Activated CD8-positive, alpha-beta memory T cell treated with anti-CD3 and anti-CD28 coated beads, Interleukin-2, amount 50 U/mL, for 48 hours (primary cell): ENCODE measurements at regions not wholly inside any gene's neighbourhood (a gene's known extent, or its start where the extent isn't known, plus 50 kb on each side); places are given as distances from the start of the nearest gene placed in this dataset.

Experiments
- DNase-seq: peaks from one replicate; pipeline ENCODE4 v3.0.0-alpha.2; 2020

DNA sequence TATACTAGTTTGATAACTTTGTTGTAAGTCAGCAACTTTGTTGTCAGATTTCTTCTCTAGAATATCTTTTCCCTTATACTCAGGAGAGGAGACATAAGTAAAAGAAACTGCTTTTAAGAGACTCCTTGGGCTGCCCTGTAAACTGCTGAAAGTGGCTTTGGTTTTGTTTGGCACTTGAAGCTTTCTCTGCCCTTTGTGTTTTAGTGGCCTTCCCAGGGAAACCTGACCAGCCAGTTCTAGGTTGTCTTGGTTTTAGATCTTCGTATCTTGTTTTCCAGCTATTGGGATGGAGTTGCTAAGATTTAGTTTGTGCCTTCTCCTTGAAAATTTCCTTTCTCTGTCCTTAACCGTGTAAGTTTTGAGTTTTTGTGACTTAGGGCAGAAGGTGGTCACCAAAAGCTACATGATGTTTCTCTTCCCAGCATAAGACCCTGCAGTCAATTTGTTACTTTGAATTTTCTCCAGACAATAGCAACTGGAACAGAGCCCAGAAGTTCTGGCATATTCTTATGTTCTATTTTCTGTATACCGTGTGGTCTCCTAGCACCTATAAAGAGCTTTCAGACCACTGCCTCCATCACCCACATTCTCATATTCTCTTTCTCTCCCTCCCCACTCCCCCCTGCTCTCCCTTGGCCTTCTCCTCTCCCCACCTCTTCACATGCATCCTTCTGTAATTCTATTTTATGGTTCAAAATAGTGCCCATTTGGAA lies 81.1 kb downstream of the BOLA3 start:
- DNase-seq = no peak

DNA sequence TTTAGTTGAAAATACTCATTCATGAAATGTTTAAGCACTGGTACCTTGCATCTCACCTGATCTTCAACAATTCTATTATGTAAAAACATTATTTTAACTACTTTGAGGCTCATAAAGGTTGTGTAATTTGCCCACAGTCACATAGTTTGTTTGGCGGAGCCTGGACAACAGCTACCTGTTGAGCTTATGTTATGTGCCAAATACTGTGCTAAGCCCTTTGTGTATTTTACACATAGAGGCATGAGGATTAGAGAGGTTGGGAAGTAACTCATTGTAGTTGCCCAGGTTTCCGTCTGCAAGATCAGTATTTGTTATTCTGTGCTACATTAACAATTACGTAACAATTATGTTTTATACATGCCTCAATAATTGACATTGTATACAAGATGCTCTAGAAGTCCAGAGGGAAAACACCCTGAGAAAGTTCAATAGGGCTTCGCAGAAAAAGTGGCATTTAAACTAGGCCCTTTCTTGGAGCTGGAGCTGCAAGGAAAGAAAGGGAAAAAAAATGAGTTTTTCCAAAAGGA lies 80.4 kb downstream of the BOLA3 start:
- DNase-seq = no peak

DNA sequence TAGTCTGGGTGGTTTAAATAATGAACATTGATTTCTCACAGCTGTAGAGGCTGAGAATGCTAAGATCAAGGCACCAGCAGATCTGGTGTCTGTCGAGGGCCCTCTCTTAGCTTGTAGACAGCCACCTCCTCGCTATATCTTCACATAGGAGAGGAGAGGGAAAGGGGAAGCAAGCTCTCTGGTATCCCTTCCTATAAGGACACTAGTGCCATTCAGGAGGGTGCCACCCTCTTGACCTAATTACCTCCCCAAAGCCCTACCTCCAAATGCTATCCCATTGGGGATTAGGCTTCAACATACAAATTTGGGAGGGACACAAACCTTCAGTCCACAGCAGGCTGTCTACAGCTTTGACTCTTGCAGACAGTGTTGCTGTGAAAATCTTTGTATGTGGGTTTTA lies 76.7 kb downstream of the BOLA3 start:
- no peak for DNase-seq

GRCh38 chr2:74071426-74071825 lies 76.3 kb downstream of the BOLA3 start:
- DNase-seq = no peak

DNA sequence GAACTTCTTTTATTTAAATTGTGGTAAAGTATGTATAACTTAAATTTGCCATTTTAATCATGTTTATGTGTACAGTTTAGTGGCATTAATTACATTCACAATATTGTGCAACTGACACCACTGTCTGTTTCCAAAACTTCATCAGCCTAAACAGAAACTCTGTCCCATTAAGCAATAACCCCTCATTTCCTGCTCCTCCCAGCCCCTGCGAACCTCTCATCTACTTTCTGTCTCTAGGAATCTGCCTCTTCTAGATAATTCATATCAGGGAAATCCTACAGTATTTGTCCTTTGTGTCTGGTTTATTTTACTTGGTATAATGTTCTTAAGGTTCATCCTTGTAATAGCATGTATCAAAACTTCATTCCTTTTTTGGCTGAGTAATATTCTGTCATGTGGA lies 75.1 kb downstream of the BOLA3 start:
- DNase-seq = no peak

DNA sequence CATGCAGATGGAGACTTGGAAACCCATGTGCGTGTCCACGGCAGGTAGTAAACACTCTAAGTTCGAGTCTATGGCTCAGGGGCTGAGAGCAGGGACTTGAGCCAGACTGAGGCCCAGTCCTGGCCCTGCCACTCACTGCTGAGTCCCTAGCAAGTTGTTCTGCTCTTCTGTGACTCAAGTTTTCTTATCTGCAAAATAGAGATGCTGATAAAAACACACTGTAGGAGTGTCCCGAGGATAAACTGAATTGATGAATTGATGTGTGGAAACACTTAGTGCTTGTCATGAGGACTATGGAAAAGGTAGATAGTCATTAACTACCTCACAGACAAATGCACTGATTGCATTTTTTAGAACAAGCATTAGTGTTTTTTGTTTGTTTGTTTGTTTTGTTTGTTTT lies 73.2 kb downstream of the BOLA3 start:
- DNase-seq = no peak

GRCh38 chr2:74076074-74076470 lies 71.6 kb downstream of the BOLA3 start:
- no peak for DNase-seq

GRCh38 chr2:74077636-74078035 lies 70.1 kb downstream of the BOLA3 start:
- DNase-seq = no peak

DNA sequence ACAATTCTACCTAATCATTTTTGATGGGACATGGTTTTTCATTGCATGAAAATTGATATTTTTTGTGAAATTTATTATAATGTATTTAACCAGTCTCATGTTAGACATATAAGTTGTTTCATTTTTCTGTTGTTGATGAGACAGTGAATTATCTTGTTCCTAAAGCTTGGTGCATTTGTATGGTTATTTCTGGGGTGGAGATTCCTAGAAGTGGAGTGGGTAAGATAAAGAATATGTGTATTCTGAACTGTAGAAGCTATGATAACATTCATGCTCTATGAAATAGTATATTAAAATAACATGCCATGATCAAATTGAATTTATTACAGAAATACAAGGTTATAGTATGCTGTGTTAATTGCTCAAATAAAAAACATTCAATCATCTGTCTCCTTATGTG lies 69.2 kb downstream of the BOLA3 start:
- no peak for DNase-seq

GRCh38 chr2:74079522-74080341 lies 68.0 kb downstream of the BOLA3 start:
- DNase-seq = no peak

- DNase-seq = no peak
Measured at GRCh38 chr2:74080346-74080745, 67.4 kb downstream of the BOLA3 start.

GRCh38 chr2:74081030-74081762 lies 66.5 kb downstream of the BOLA3 start:
- no peak for DNase-seq

GRCh38 chr2:74081763-74082110 lies 66.0 kb downstream of the BOLA3 start:
- DNase-seq = no peak

GRCh38 chr2:74083750-74084149 lies 64.0 kb downstream of the BOLA3 start:
- DNase-seq = no peak
